ENCODE measurements at regions not wholly inside any gene's neighbourhood (a gene's known extent, or its start where the extent isn't known, plus 50 kb on each side); places are given as distances from the start of the nearest gene placed in this dataset.

DNA sequence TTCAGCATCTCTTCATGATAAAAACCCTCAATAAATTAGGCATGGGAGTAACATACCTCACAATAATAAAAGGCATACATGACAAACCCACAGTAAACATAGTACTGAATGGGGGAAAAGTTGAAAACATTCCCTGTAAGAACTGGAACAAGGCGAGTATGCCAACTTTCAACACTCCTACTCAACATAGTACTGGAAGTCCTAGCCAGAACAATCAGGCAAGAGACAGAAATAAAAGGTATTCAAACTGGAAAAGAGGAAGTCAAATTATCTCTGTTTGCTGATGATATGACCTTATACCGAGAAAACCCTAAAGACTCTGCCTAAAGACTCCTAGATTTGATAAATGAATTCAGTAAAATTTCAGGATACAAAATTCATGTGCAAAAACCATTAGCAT lies 167.6 kb downstream of the TMEM38B start:
- TF ChIP-seq CTCF (conservative IDR thresholded peaks at IDR 0.05; ENCODE audit: low read depth, low read length): no peak
- no peak for DNase-seq (ENCODE audit: low read depth)
- no peak overlapping the region for H3K4me3 ChIP-seq (ENCODE audit: low read length)

- H3K4me3 ChIP-seq (ENCODE audit: low read length): no peak overlapping the region
- no peak for DNase-seq (ENCODE audit: low read depth)
- TF ChIP-seq CTCF (conservative IDR thresholded peaks at IDR 0.05; ENCODE audit: low read depth, low read length): no peak
These were observed 170.0 kb downstream of the TMEM38B start for GRCh38 chr9:105864248-105864898.

GRCh38 chr9:105865285-105865684 lies 170.9 kb downstream of the TMEM38B start:
- TF ChIP-seq CTCF (conservative IDR thresholded peaks at IDR 0.05; ENCODE audit: low read depth, low read length): no peak
- no peak overlapping the region for H3K4me3 ChIP-seq (ENCODE audit: low read length)
- no peak for DNase-seq (ENCODE audit: low read depth)

- TF ChIP-seq CTCF (conservative IDR thresholded peaks at IDR 0.05; ENCODE audit: low read depth, low read length): no peak
- no peak overlapping the region for H3K4me3 ChIP-seq (ENCODE audit: low read length)
- DNase-seq (ENCODE audit: low read depth): no peak
These were observed 177.2 kb downstream of the TMEM38B start for GRCh38 chr9:105871540-105871939.

- TF ChIP-seq CTCF (conservative IDR thresholded peaks at IDR 0.05; ENCODE audit: low read depth, low read length): no peak
- DNase-seq (ENCODE audit: low read depth): no peak
- H3K4me3 ChIP-seq (ENCODE audit: low read length): no peak overlapping the region
These were observed 179.5 kb downstream of the TMEM38B start for GRCh38 chr9:105873801-105874200.

DNA sequence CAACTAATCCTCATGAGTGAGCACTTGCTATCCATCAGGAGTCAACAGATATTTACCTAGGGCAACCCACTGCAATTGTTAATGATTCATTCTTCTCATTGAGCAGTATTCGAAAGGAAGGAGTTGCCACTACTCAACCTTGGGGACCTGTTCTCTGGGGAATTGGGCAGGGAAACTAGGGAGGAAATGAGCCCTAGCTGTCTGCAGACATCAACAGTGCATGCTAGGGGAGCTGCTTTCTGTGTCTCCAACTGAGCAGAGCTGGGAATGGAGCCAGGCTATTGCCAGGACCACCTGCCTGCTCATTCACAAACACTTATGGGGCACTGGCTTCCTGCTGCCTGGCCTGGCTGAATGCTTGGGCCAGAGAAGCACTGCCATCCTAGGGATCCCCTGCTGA lies 183.4 kb downstream of the TMEM38B start:
- no peak overlapping the region for H3K4me3 ChIP-seq (ENCODE audit: low read length)
- no peak for TF ChIP-seq CTCF (conservative IDR thresholded peaks at IDR 0.05; ENCODE audit: low read depth, low read length)
- DNase-seq (ENCODE audit: low read depth): no peak

DNA sequence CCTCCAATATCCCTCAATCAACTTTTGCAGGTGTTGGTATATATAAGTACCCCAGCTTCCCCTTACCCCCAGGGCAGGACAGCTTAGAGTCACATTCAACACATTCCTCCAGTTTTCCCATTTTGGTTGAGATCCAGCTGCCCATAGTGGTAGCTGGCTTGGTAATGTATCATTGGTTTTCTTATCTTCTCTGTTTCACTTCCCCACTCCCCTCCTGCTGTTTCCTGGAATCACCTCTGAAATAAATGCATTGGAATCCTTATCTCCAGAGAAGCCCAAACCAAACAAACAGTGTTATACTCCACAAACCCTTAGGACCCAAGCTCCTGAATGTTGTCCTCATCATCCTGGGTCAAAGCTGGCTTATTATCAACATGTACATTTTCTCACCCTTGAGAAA lies 184.8 kb downstream of the TMEM38B start:
- DNase-seq (ENCODE audit: low read depth): no peak
- H3K4me3 ChIP-seq (ENCODE audit: low read length): no peak overlapping the region
- TF ChIP-seq CTCF (conservative IDR thresholded peaks at IDR 0.05; ENCODE audit: low read depth, low read length): no peak
